ENCODE measurements at regions not wholly inside any gene's neighbourhood (a gene's known extent, or its start where the extent isn't known, plus 50 kb on each side); places are given as distances from the start of the nearest gene placed in this dataset.

GRCh38 chr10:121076776-121077715, 225.9 kb downstream of the WDR11 start:
- no peak for FAIRE-seq
- Mint-ChIP-seq H3K27ac (ENCODE audit: unreplicated experiment) (no peak overlapping the region), H3K9me3 (ENCODE audit: unreplicated experiment) (peaks cover 2% of the 10 kb centered on the region), H3K4me1 (ENCODE audit: low read depth, unreplicated experiment) (peaks cover 4% of the 10 kb centered on the region), H3K4me3 (ENCODE audit: unreplicated experiment) (no peak overlapping the region), H3K36me3 (ENCODE audit: low read depth, unreplicated experiment) (no peaks in the 10 kb centered on the region), H3K27me3 (ENCODE audit: low read depth, unreplicated experiment) (peaks cover 36% of the 10 kb centered on the region)
- TF ChIP-seq CTCF (IDR thresholded peaks at IDR 0.05; ENCODE audit: insufficient read depth, low read depth, low read length): no peak
- TF ChIP-seq EZH2 (IDR thresholded peaks at IDR 0.05; ENCODE audit: insufficient read depth, low read length): no peak
- no peak overlapping the region for H3K4me3 ChIP-seq (ENCODE audit: insufficient read depth, low read depth, low read length)
- H4K20me1 ChIP-seq (ENCODE audit: insufficient read depth, low read length): no peaks in the 10 kb centered on the region
- no peak overlapping the region for H2AFZ ChIP-seq (ENCODE audit: low read depth, low read length)
- H3K27me3 ChIP-seq (ENCODE audit: insufficient read depth, low read length): no peaks in the 10 kb centered on the region
- H3K36me3 ChIP-seq (ENCODE audit: insufficient read depth, low read length): no peaks in the 10 kb centered on the region
- peaks cover 3% of the 10 kb centered on the region for H3K4me1 ChIP-seq (ENCODE audit: insufficient read depth, low read length)
- H3K79me2 ChIP-seq (ENCODE audit: insufficient read depth, low read length): no peaks in the 10 kb centered on the region
- DNase-seq (ENCODE audit: low read depth): no peak
- no peak overlapping the region for H3K27ac ChIP-seq (ENCODE audit: low read depth, low read length)
- no peaks in the 10 kb centered on the region for H3K9me3 ChIP-seq (ENCODE audit: insufficient read depth, low read depth, low read length)
- no peak overlapping the region for H3K9ac ChIP-seq (ENCODE audit: low read length)
- no peak overlapping the region for H3K4me2 ChIP-seq (ENCODE audit: low read length)

- Histone ChIP-seq H4K20me1 (ENCODE audit: insufficient read depth, low read length) (no peaks in the 10 kb centered on the region), H3K79me2 (ENCODE audit: insufficient read depth, low read length) (no peaks in the 10 kb centered on the region), H3K9ac (ENCODE audit: low read length) (no peak overlapping the region), H3K4me1 (ENCODE audit: insufficient read depth, low read length) (peaks cover 3% of the 10 kb centered on the region), H3K36me3 (ENCODE audit: insufficient read depth, low read length) (no peaks in the 10 kb centered on the region), H3K27me3 (ENCODE audit: insufficient read depth, low read length) (no peaks in the 10 kb centered on the region), H3K27ac (ENCODE audit: low read depth, low read length) (no peak overlapping the region), H2AFZ (ENCODE audit: low read depth, low read length) (no peak overlapping the region), H3K4me2 (ENCODE audit: low read length) (no peak overlapping the region), H3K9me3 (ENCODE audit: insufficient read depth, low read depth, low read length) (no peaks in the 10 kb centered on the region), H3K4me3 (ENCODE audit: insufficient read depth, low read depth, low read length) (no peak overlapping the region)
- peaks cover 4% of the 10 kb centered on the region for H3K4me1 Mint-ChIP-seq (ENCODE audit: low read depth, unreplicated experiment)
- peaks cover 2% of the 10 kb centered on the region for H3K9me3 Mint-ChIP-seq (ENCODE audit: unreplicated experiment)
- TF ChIP-seq CTCF (IDR thresholded peaks at IDR 0.05; ENCODE audit: insufficient read depth, low read depth, low read length) (no peak), EZH2 (IDR thresholded peaks at IDR 0.05; ENCODE audit: insufficient read depth, low read length) (no peak)
- no peaks in the 10 kb centered on the region for H3K36me3 Mint-ChIP-seq (ENCODE audit: low read depth, unreplicated experiment)
- H3K27me3 Mint-ChIP-seq (ENCODE audit: low read depth, unreplicated experiment): peaks cover 38% of the 10 kb centered on the region
- FAIRE-seq (no peak), DNase-seq (ENCODE audit: low read depth) (no peak)
- no peak overlapping the region for H3K27ac Mint-ChIP-seq (ENCODE audit: unreplicated experiment)
- H3K4me3 Mint-ChIP-seq (ENCODE audit: unreplicated experiment): no peak overlapping the region
Observed at GRCh38 chr10:121078036-121078435, 226.9 kb downstream of the WDR11 start.

- peak; percentile 56 for DNase-seq (ENCODE audit: low read depth)
Observed at GRCh38 chr10:121078672-121079102, 227.5 kb downstream of the WDR11 start.

More at GRCh38 chr10:121078672-121079102, 227.5 kb downstream of the WDR11 start:
- FAIRE-seq: no peak
- peaks cover 4% of the 10 kb centered on the region for H3K4me1 Mint-ChIP-seq (ENCODE audit: low read depth, unreplicated experiment)
- H3K9ac ChIP-seq (ENCODE audit: low read length): no peak overlapping the region
- H3K9me3 ChIP-seq (ENCODE audit: insufficient read depth, low read depth, low read length): no peaks in the 10 kb centered on the region
- peaks cover 41% of the 10 kb centered on the region for H3K27me3 Mint-ChIP-seq (ENCODE audit: low read depth, unreplicated experiment)
- no peak overlapping the region for H3K4me2 ChIP-seq (ENCODE audit: low read length)
- peaks cover 2% of the 10 kb centered on the region for H3K9me3 Mint-ChIP-seq (ENCODE audit: unreplicated experiment)
- no peak overlapping the region for H3K4me3 ChIP-seq (ENCODE audit: insufficient read depth, low read depth, low read length)
- no peak overlapping the region for H2AFZ ChIP-seq (ENCODE audit: low read depth, low read length)
- H3K36me3 Mint-ChIP-seq (ENCODE audit: low read depth, unreplicated experiment): no peaks in the 10 kb centered on the region
- H3K4me1 ChIP-seq (ENCODE audit: insufficient read depth, low read length): peaks cover 3% of the 10 kb centered on the region
- no peaks in the 10 kb centered on the region for H4K20me1 ChIP-seq (ENCODE audit: insufficient read depth, low read length)
- H3K79me2 ChIP-seq (ENCODE audit: insufficient read depth, low read length): no peaks in the 10 kb centered on the region
- H3K36me3 ChIP-seq (ENCODE audit: insufficient read depth, low read length): no peaks in the 10 kb centered on the region
- H3K27me3 ChIP-seq (ENCODE audit: insufficient read depth, low read length): no peaks in the 10 kb centered on the region
- TF ChIP-seq CTCF (IDR thresholded peaks at IDR 0.05; ENCODE audit: insufficient read depth, low read depth, low read length): no peak
- TF ChIP-seq EZH2 (IDR thresholded peaks at IDR 0.05; ENCODE audit: insufficient read depth, low read length): no peak
- H3K27ac ChIP-seq (ENCODE audit: low read depth, low read length): no peak overlapping the region
- no peak overlapping the region for H3K27ac Mint-ChIP-seq (ENCODE audit: unreplicated experiment)
- no peak overlapping the region for H3K4me3 Mint-ChIP-seq (ENCODE audit: unreplicated experiment)

Data from astrocyte (in vitro differentiated cells and primary cell).